CD14-positive monocyte (primary cell): ENCODE measurements at regions not wholly inside any gene's neighbourhood (a gene's known extent, or its start where the extent isn't known, plus 50 kb on each side); places are given as distances from the start of the nearest gene placed in this dataset.

Experiments used
- DNase-seq, 3 donors: peaks; one replicate each; pipeline ENCODE4 v3.0.0-alpha.2; 2011 to 2022
- H2AFZ ChIP-seq: 2 replicates; pipeline ENCODE4 v1.6.0; 2012; ENCODE audit warnings: mild to moderate bottlenecking, low read depth, low read length, inconsistent platforms; ENCODE audit not compliant: insufficient read depth, poor library complexity, severe bottlenecking
- H3K27ac ChIP-seq, 2 donors: 1 replicate in 1 of 2; 2 replicates in 1 of 2; pipeline ENCODE4 v1.5.1; 2012 to 2013; ENCODE audit warnings: low read length in 2 of 2, control low read depth in 1 of 2, inconsistent platforms in 1 of 2, low read depth in 1 of 2, mild to moderate bottlenecking in 1 of 2
- H3K27me3 ChIP-seq, 2 donors: one replicate each; pipeline versions ENCODE4 v1.6.0 to v1.6.1; 2011 to 2013; ENCODE audit warnings: low read length in 2 of 2; ENCODE audit not compliant: control insufficient read depth in 2 of 2, insufficient read depth in 2 of 2
- H3K36me3 ChIP-seq, 2 donors: replicated peaks in 1 of 2; 1 replicate in 1 of 2; 2 replicates in 1 of 2; pipeline versions ENCODE4 v1.5.1 to v1.6.1; 2012 to 2013; ENCODE audit warnings: low read length in 2 of 2, control low read depth in 1 of 2, inconsistent platforms in 1 of 2, mild to moderate bottlenecking in 1 of 2; ENCODE audit not compliant: insufficient read depth in 2 of 2, control insufficient read depth in 1 of 2
- H3K4me1 ChIP-seq, 2 donors: 1 replicate in 1 of 2; 2 replicates in 1 of 2; pipeline versions ENCODE4 v1.5.1 to v1.6.1; 2012 to 2013; ENCODE audit warnings: low read length in 2 of 2, control low read depth in 1 of 2, inconsistent platforms in 1 of 2, mild to moderate bottlenecking in 1 of 2, moderate library complexity in 1 of 2; ENCODE audit not compliant: insufficient read depth in 2 of 2, control insufficient read depth in 1 of 2
- H3K4me2 ChIP-seq: replicated peaks from 2 replicates; pipeline ENCODE3; 2012; ENCODE audit warnings: low read length, moderate library complexity, mild to moderate bottlenecking; ENCODE audit not compliant: poor library complexity, severe bottlenecking; ENCODE audit errors: extremely low read depth
- H3K4me3 ChIP-seq, 3 experiments: fragments of 200-600 bp in 1 of 3; sonication (generic) in 1 of 3; replicated peaks in 1 of 3; 1 replicate in 2 of 3; 2 replicates in 1 of 3; pipeline ENCODE4 v1.5.1; 2011 to 2013; ENCODE audit warnings: low read length in 3 of 3, mild to moderate bottlenecking in 3 of 3, control low read depth in 2 of 3, low read depth in 2 of 3, inconsistent platforms in 1 of 3, moderate library complexity in 1 of 3
- H3K79me2 ChIP-seq: 2 replicates; pipeline ENCODE4 v1.6.0; 2012; ENCODE audit warnings: mild to moderate bottlenecking, control low read depth, inconsistent platforms, low read length, moderate library complexity; ENCODE audit not compliant: insufficient read depth
- H3K9ac ChIP-seq: 2 replicates; pipeline ENCODE4 v1.6.0; 2017; ENCODE audit warnings: low read length, mild to moderate bottlenecking; ENCODE audit not compliant: insufficient read depth, poor library complexity, severe bottlenecking
- H3K9me3 ChIP-seq, 2 donors: replicated peaks in 1 of 2; 1 replicate in 1 of 2; 2 replicates in 1 of 2; pipeline versions ENCODE4 v1.5.1 to v1.6.1; 2012 to 2013; ENCODE audit warnings: low read length in 2 of 2, control low read depth in 1 of 2; ENCODE audit not compliant: control insufficient read depth in 1 of 2, insufficient read depth in 1 of 2
- H4K20me1 ChIP-seq: 2 replicates; pipeline ENCODE4 v1.6.0; 2012; ENCODE audit warnings: mild to moderate bottlenecking, low read length, control low read depth, moderate library complexity; ENCODE audit not compliant: insufficient read depth
- H3K27ac Mint-ChIP-seq, 7 donors: one replicate each; pipeline ENCODE4 v1.8.0; 2020; ENCODE audit warnings: mild to moderate bottlenecking in 7 of 7, mixed read lengths in 7 of 7, moderate library complexity in 6 of 7, inconsistent platforms in 2 of 7
- H3K27me3 Mint-ChIP-seq, 3 donors: one replicate each; pipeline ENCODE4 v1.8.0; 2021 to 2022; ENCODE audit warnings: low read depth in 3 of 3, mild to moderate bottlenecking in 3 of 3, mixed read lengths in 3 of 3, moderate library complexity in 3 of 3, inconsistent platforms in 1 of 3
- H3K36me3 Mint-ChIP-seq, 2 donors: one replicate each; pipeline ENCODE4 v1.8.0; 2020; ENCODE audit warnings: mixed read lengths in 2 of 2, inconsistent platforms in 1 of 2, mild to moderate bottlenecking in 1 of 2
- H3K4me1 Mint-ChIP-seq: one replicate; pipeline ENCODE4 v1.8.0; 2020; ENCODE audit warnings: mild to moderate bottlenecking, mixed read lengths
- H3K4me3 Mint-ChIP-seq, 2 donors: one replicate each; pipeline ENCODE4 v1.8.0; 2020; ENCODE audit warnings: mild to moderate bottlenecking in 2 of 2, mixed read lengths in 2 of 2, moderate library complexity in 1 of 2
- H3K9me3 Mint-ChIP-seq, 7 donors: one replicate each; pipeline ENCODE4 v1.8.0; 2020 to 2022; ENCODE audit warnings: mixed read lengths in 7 of 7, mild to moderate bottlenecking in 6 of 7, moderate library complexity in 6 of 7, inconsistent platforms in 2 of 7
- WGBS: methylation state at CpG from one replicate; pipeline ENCODE4 v1.1.5; 2013; ENCODE audit warnings: missing lambda C conversion rate; ENCODE audit not compliant: insufficient coverage; 5-methylcytosine and 5-hydroxymethylcytosine counted together
- intact Hi-C, 2 donors: fragments of 100-400 bp; cut with micrococcal nuclease; formaldehyde crosslinking; loops; one replicate each; pipeline versions ENCODE4 v1.15.0 to v1.15.1; 2023
- TF ChIP-seq, protein P1 (sequence below): fragments of 200-600 bp; IDR thresholded peaks from one replicate; pipeline ENCODE4 v1.8.0; 2022; ENCODE audit warnings: antibody characterized with exemption, mild to moderate bottlenecking

DNA sequence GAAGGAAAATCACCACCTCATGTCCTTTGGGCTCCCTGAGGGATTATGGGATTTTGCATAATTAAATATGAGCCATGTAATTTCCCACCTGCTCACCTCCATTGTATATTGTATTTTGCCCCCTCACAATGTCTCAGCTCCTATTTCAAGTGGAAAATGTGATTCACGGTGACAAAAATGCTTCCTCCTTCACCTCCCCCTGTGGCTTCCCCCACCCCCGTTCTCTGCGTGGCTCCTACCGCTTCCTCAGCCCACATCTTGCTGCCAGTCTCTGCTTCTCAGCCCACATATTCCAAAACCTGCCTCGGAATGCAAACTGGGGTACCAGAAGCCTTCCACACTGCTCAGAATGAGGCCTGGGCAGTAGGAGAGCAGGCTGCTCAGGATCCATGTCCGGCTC lies 394.5 kb upstream of the C16orf82 start:
- no peak overlapping the region for H3K9ac ChIP-seq
- Mint-ChIP-seq H3K9me3 (peaks cover 0 to 11% (median 2%) of the 10 kb centered on the region in 7 donors), H3K4me3 (no peak overlapping the region), H3K36me3 (no peaks in the 10 kb centered on the region), H3K27ac (no peak overlapping the region), H3K4me1 (no peaks in the 10 kb centered on the region), H3K27me3 (peaks cover 0 to 2% (median 0%) of the 10 kb centered on the region in 3 donors)
- no peak for DNase-seq
- 17% methylated on average over 4 of the region's 6 CpGs for WGBS
- H3K4me3 ChIP-seq = no peak overlapping the region
- no peak overlapping the region for H2AFZ ChIP-seq
- intact Hi-C loops = no loop called here
- H3K27me3 ChIP-seq = no peaks in the 10 kb centered on the region
- H3K4me2 ChIP-seq = no peak overlapping the region
- no peaks in the 10 kb centered on the region for H4K20me1 ChIP-seq
- TF ChIP-seq, protein P1, sequence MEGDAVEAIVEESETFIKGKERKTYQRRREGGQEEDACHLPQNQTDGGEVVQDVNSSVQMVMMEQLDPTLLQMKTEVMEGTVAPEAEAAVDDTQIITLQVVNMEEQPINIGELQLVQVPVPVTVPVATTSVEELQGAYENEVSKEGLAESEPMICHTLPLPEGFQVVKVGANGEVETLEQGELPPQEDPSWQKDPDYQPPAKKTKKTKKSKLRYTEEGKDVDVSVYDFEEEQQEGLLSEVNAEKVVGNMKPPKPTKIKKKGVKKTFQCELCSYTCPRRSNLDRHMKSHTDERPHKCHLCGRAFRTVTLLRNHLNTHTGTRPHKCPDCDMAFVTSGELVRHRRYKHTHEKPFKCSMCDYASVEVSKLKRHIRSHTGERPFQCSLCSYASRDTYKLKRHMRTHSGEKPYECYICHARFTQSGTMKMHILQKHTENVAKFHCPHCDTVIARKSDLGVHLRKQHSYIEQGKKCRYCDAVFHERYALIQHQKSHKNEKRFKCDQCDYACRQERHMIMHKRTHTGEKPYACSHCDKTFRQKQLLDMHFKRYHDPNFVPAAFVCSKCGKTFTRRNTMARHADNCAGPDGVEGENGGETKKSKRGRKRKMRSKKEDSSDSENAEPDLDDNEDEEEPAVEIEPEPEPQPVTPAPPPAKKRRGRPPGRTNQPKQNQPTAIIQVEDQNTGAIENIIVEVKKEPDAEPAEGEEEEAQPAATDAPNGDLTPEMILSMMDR = no peak
- H3K27ac ChIP-seq = no peak overlapping the region
- peaks cover 0 to 3% of the 10 kb centered on the region in 2 donors for H3K9me3 ChIP-seq
- H3K36me3 ChIP-seq = no peaks in the 10 kb centered on the region
- no peaks in the 10 kb centered on the region for H3K4me1 ChIP-seq
- H3K79me2 ChIP-seq = no peaks in the 10 kb centered on the region

GRCh38 chr16:26673011-26673410 lies 393.7 kb upstream of the C16orf82 start:
- no peak for DNase-seq
- H3K4me2 ChIP-seq = no peak overlapping the region
- H3K27me3 ChIP-seq = no peaks in the 10 kb centered on the region
- TF ChIP-seq, protein P1 = no peak
- Mint-ChIP-seq H3K27ac (no peak overlapping the region), H3K27me3 (no peaks in the 10 kb centered on the region), H3K9me3 (peaks cover 0 to 10% (median 2%) of the 10 kb centered on the region in 7 donors), H3K4me1 (no peaks in the 10 kb centered on the region), H3K36me3 (no peaks in the 10 kb centered on the region), H3K4me3 (no peak overlapping the region)
- no peak overlapping the region for H3K4me3 ChIP-seq
- H3K9ac ChIP-seq = no peak overlapping the region
- WGBS = 100% methylated on average over 1 of the region's 3 CpGs
- H4K20me1 ChIP-seq = no peaks in the 10 kb centered on the region
- H3K79me2 ChIP-seq = no peaks in the 10 kb centered on the region
- H3K9me3 ChIP-seq = peaks cover 0 to 3% of the 10 kb centered on the region in 2 donors
- no peaks in the 10 kb centered on the region for H3K36me3 ChIP-seq
- H3K27ac ChIP-seq = no peak overlapping the region
- no peak overlapping the region for H2AFZ ChIP-seq
- H3K4me1 ChIP-seq = no peaks in the 10 kb centered on the region
- intact Hi-C loops = no loop called here
